HepG2 (cell line): ENCODE measurements at regions not wholly inside any gene's neighbourhood (a gene's known extent, or its start where the extent isn't known, plus 50 kb on each side); places are given as distances from the start of the nearest gene placed in this dataset.

Source experiments
- ATAC-seq: fragments of 200-7000 bp; cut with Tn5 transposase; 3 replicates; pipeline ENCODE4 v1.9.1; 2020; ENCODE audit warnings: mild to moderate bottlenecking, moderate library complexity
- BruUV-seq: library from RNA; stranded (reverse); fragments of 400-500 nt; replicated peaks from 2 replicates; lab custom pipeline; 2021; lab: Mats Ljungman, UMichigan
- CTCF ChIA-PET: fragments of 300-600 bp; formaldehyde crosslinking; extraction: SDS; loops from one replicate; lab custom pipeline; 2021; ENCODE audit warnings: low total read pairs, inconsistent platforms, low intra/inter-chr PET ratio; lab: Yijun Ruan, JAX
- POLR2A ChIA-PET: fragments of 350-600 bp; sonication (Branson Sonifier 250); formaldehyde crosslinking; loops from one replicate; lab custom pipeline; 2020; ENCODE audit warnings: antibody characterized with exemption, inconsistent platforms; lab: Yijun Ruan, JAX
- DNase-seq: peaks from one replicate; pipeline ENCODE4 v3.0.0-alpha.2; 2015; ENCODE audit warnings: low spot score
- FAIRE-seq: peaks from 3 replicates; lab custom pipeline; 2011; peaks lifted over from hg19 to GRCh38; lab: Jason Lieb, UNC
- H2AFZ ChIP-seq: one replicate; pipeline ENCODE4 v1.6.1; 2011; ENCODE audit warnings: low read length, inconsistent platforms
- H3K27ac ChIP-seq: fragments of 300-600 bp; 3 replicates; pipeline ENCODE4 v1.8.0; 2011; ENCODE audit warnings: mixed run types, mild to moderate bottlenecking, mixed read lengths, low read length, inconsistent platforms; ENCODE audit not compliant: insufficient read depth; ENCODE audit errors: extremely low read length
- H3K27me3 ChIP-seq, 2 experiments: fragments of 200-600 bp in 1 of 2; 2 replicates in 1 of 2; 3 replicates in 1 of 2; pipeline versions ENCODE4 v1.6.0 to v1.8.0; 2011; ENCODE audit warnings: low read length in 2 of 2, mild to moderate bottlenecking in 2 of 2, moderate library complexity in 2 of 2, inconsistent platforms in 1 of 2; ENCODE audit not compliant: insufficient read depth in 2 of 2, control insufficient read depth in 1 of 2
- H3K36me3 ChIP-seq, 2 experiments: fragments of 200-600 bp in 1 of 2; replicated peaks in 1 of 2; 2 replicates in 1 of 2; 3 replicates in 1 of 2; pipeline versions ENCODE4 v1.5.1 to v1.8.0; 2011; ENCODE audit warnings: low read length in 2 of 2, inconsistent platforms in 1 of 2; ENCODE audit not compliant: insufficient read depth in 2 of 2, control insufficient read depth in 1 of 2
- H3K4me1 ChIP-seq: 2 replicates; pipeline ENCODE4 v1.5.1; 2012; ENCODE audit warnings: low read length, inconsistent platforms; ENCODE audit not compliant: insufficient read depth
- H3K4me2 ChIP-seq: 2 replicates; pipeline ENCODE4 v1.6.0; 2011; ENCODE audit warnings: low read depth, low read length, inconsistent platforms
- H3K4me3 ChIP-seq, 3 experiments: fragments of 200-600 bp in 1 of 3; sonication (generic), shearing (Covaris generic) in 1 of 3; replicated peaks in 1 of 3; 2 replicates each; pipeline ENCODE4 v1.5.1; 2011 to 2016; ENCODE audit warnings: low read length in 3 of 3, inconsistent platforms in 2 of 3, low read depth in 2 of 3, mild to moderate bottlenecking in 2 of 3, control low read depth in 1 of 3, mixed read lengths in 1 of 3; ENCODE audit not compliant: insufficient read depth in 1 of 3
- H3K79me2 ChIP-seq: one replicate; pipeline ENCODE4 v1.6.1; 2011; ENCODE audit warnings: low read length, inconsistent platforms; ENCODE audit not compliant: insufficient read depth
- H3K9ac ChIP-seq: 2 replicates; pipeline ENCODE4 v1.6.0; 2011; ENCODE audit warnings: mild to moderate bottlenecking, low read depth, low read length, inconsistent platforms; ENCODE audit not compliant: insufficient read depth
- H3K9me3 ChIP-seq: 2 replicates; pipeline ENCODE4 v1.5.1; 2012; ENCODE audit warnings: mild to moderate bottlenecking, low read length
- H4K20me1 ChIP-seq: 2 replicates; pipeline ENCODE4 v1.6.0; 2011; ENCODE audit warnings: inconsistent platforms, mild to moderate bottlenecking, low read length, moderate library complexity; ENCODE audit not compliant: insufficient read depth
- CREB1 ChIP-seq, 2 experiments: fragments of 450-650 bp in 1 of 2; IDR thresholded peaks; 2 replicates each; pipeline ENCODE4 v1.6.1; 2016 to 2017; ENCODE audit warnings: control low read depth in 1 of 2, mild to moderate bottlenecking in 1 of 2, missing compliant biosample characterization in 1 of 2, missing genetic modification characterization in 1 of 2
- DNMT3B ChIP-seq: conservative IDR thresholded peaks from 2 replicates; pipeline ENCODE4 v1.6.1; 2016; ENCODE audit warnings: missing biosample characterization, control low read depth
- FOXC1 ChIP-seq: sonication (generic); formaldehyde crosslinking; IDR thresholded peaks from 2 replicates; pipeline ENCODE4 v1.8.0; 2022; ENCODE audit warnings: mild to moderate bottlenecking, missing genetic modification reagents, borderline replicate concordance
- FUBP1 ChIP-seq: sonication (generic); formaldehyde crosslinking; IDR thresholded peaks from 2 replicates; pipeline ENCODE4 v1.5.1; 2020; ENCODE audit warnings: missing genetic modification reagents, mild to moderate bottlenecking, borderline replicate concordance
- GTF3A ChIP-seq: sonication (generic); formaldehyde crosslinking; conservative IDR thresholded peaks from 2 replicates; pipeline ENCODE4 v1.4.0; 2020; ENCODE audit warnings: mild to moderate bottlenecking, missing genetic modification reagents
- SP1 ChIP-seq, 2 experiments: fragments of 450-650 bp in 1 of 2; sonication (generic) in 1 of 2; formaldehyde crosslinking in 1 of 2; IDR thresholded peaks; 2 replicates each; pipeline versions ENCODE4 v1.4.0 to v1.6.1; 2016 to 2020; ENCODE audit warnings: missing genetic modification reagents in 1 of 2
- SRSF4 ChIP-seq: fragments of 200-400 bp; formaldehyde crosslinking; IDR thresholded peaks from one replicate; pipeline ENCODE4 v1.6.1; 2018; ENCODE audit warnings: mild to moderate bottlenecking, low read depth, low read length, moderate library complexity; ENCODE audit not compliant: poor library complexity, severe bottlenecking
- TCF7 ChIP-seq: sonication (generic); IDR thresholded peaks from 2 replicates; pipeline ENCODE4 v1.6.1; 2016; ENCODE audit warnings: antibody characterized with exemption, low read depth
- ZBTB20 ChIP-seq: sonication (generic); formaldehyde crosslinking; IDR thresholded peaks from 2 replicates; pipeline ENCODE4 v1.8.1; 2023; ENCODE audit warnings: missing genetic modification reagents, low read depth, mild to moderate bottlenecking, borderline replicate concordance
- ZNF10 ChIP-seq: sonication (generic); formaldehyde crosslinking; IDR thresholded peaks from 2 replicates; pipeline ENCODE4 v1.4.0; 2020; ENCODE audit warnings: mild to moderate bottlenecking, low read depth, missing genetic modification reagents, borderline replicate concordance
- ZNF430 ChIP-seq: sonication (generic); formaldehyde crosslinking; IDR thresholded peaks from 2 replicates; pipeline ENCODE4 v1.9.0; 2021; ENCODE audit warnings: mild to moderate bottlenecking, missing genetic modification reagents
- ZNF572 ChIP-seq: sonication (generic); formaldehyde crosslinking; IDR thresholded peaks from 2 replicates; pipeline ENCODE4 v1.5.1; 2020; ENCODE audit warnings: mild to moderate bottlenecking, missing genetic modification reagents
- ZNF891 ChIP-seq: sonication (generic); formaldehyde crosslinking; IDR thresholded peaks from 2 replicates; pipeline ENCODE4 v1.5.0; 2020; ENCODE audit warnings: mild to moderate bottlenecking, missing genetic modification reagents
- ZXDC ChIP-seq: sonication (generic); formaldehyde crosslinking; IDR thresholded peaks from 2 replicates; pipeline ENCODE4 v1.5.0; 2020; ENCODE audit warnings: mild to moderate bottlenecking, missing genetic modification reagents
- WGBS: methylation state at CpG from one replicate; pipeline ENCODE4 v1.1.6; 2017; ENCODE audit warnings: low lambda C conversion rate; 5-methylcytosine and 5-hydroxymethylcytosine counted together
- in situ Hi-C: cut with HindIII; loops from 2 replicates; pipeline ENCODE4 v1.10.0; 2017; ENCODE audit warnings: low pct_unique_long_range_greater_than_20kb; ENCODE audit not compliant: extremely low pct_ligation_motif_present
- intact Hi-C: fragments of 100-400 bp; cut with micrococcal nuclease; formaldehyde crosslinking; loops from one replicate; pipeline ENCODE4 v1.10.0; 2022; ENCODE audit not compliant: unreplicated experiment

DNA sequence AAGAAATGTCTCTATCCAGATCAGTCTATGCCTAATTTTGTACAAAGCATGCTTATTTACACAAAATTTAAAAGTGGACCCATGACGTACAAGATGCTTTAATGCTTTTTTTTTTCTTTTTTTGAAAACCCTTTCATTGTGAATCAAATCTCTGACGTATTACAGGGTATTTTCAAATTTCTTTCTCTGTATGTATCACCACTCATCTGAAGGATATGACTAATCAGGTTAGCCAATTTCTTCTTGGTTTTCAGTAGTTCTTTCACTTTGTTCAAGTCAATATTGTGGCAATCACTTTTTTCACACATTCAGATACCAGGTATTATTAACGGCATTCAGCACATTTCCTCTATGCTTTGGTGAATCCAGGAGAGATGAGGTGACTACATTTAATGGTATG is 685.3 kb downstream of the TRHDE start:
- intact Hi-C loops: no loop called here
- WGBS: 2% methylated on average over 3 of the region's 3 CpGs
- CTCF ChIA-PET: no interaction called here

DNA sequence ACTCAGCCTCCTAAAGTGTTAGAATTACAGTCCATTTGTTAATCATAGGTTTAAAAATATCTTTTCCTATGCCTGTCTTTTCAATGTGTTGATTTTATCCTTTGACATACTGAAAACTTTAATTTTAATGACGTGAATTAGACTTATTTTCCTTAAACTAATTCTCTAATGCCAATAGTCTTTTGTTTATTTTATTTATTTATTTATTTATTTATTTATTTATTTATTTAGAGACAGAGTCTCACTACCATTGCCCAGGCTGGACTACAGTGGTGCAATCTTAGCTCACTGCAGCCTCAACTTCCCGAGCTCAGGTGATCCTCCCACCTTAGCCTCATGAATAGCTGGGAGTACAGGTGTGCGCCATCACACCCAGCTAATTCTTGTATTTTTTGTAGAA is 694.5 kb downstream of the TRHDE start:
- FAIRE-seq (no peak), DNase-seq (no peak), ATAC-seq (no peak)
- Histone ChIP-seq H3K4me1 (no peaks in the 10 kb centered on the region), H4K20me1 (no peaks in the 10 kb centered on the region), H3K79me2 (no peaks in the 10 kb centered on the region), H3K4me2 (no peak overlapping the region), H3K9me3 (peaks cover 41% of the 10 kb centered on the region), H3K36me3 (no peaks in the 10 kb centered on the region), H3K27ac (no peak overlapping the region), H2AFZ (no peak overlapping the region), H3K9ac (no peak overlapping the region), H3K27me3 (no peaks in the 10 kb centered on the region), H3K4me3 (no peak overlapping the region)
- intact Hi-C loops (no loop called here), in situ Hi-C loops (no loop called here)
- BruUV-seq: no TSS peak
- ChIA-PET POLR2A (no interaction called here), CTCF (no interaction called here)
- 29% methylated on average over 3 of the region's 3 CpGs for WGBS
- TF ChIP-seq DNMT3B (CRISPR knock-in tag) (no peak), SRSF4 (no peak), FOXC1 (CRISPR knock-in tag) (no peak), ZNF10 (CRISPR knock-in tag) (no peak), TCF7 (no peak), ZNF430 (no peak), GTF3A (no peak), FUBP1 (CRISPR knock-in tag) (no peak), ZNF572 (no peak), ZBTB20 (no peak)

More for the DNA sequence above, 685.3 kb downstream of the TRHDE start:
- no peaks in the 10 kb centered on the region for H4K20me1 ChIP-seq
- no peak for ATAC-seq
- POLR2A ChIA-PET: no interaction called here
- H2AFZ ChIP-seq: no peak overlapping the region
- BruUV-seq: no TSS peak
- H3K4me3 ChIP-seq: no peak overlapping the region
- H3K36me3 ChIP-seq: no peaks in the 10 kb centered on the region
- TF ChIP-seq ZXDC (CRISPR knock-in tag): no peak
- TF ChIP-seq CREB1 (IDR thresholded peaks at IDR 0.05): peak; percentile 77
- TF ChIP-seq CREB1 (CRISPR knock-in tag; IDR thresholded peaks at IDR 0.05): no peak
- TF ChIP-seq SP1 (IDR thresholded peaks at IDR 0.05): no peak
- no peak for TF ChIP-seq SP1 (CRISPR knock-in tag; IDR thresholded peaks at IDR 0.05)
- no peak for TF ChIP-seq ZNF891 (CRISPR knock-in tag)
- no peak overlapping the region for H3K9ac ChIP-seq
- H3K27ac ChIP-seq: no peak overlapping the region
- H3K9me3 ChIP-seq: peaks cover 35% of the 10 kb centered on the region
- no peak overlapping the region for H3K4me2 ChIP-seq
- H3K27me3 ChIP-seq: no peaks in the 10 kb centered on the region
- DNase-seq: no peak
- FAIRE-seq: no peak
- in situ Hi-C loops: no loop called here
- H3K79me2 ChIP-seq: no peaks in the 10 kb centered on the region
- H3K4me1 ChIP-seq: no peaks in the 10 kb centered on the region
